Ishikawa (cell line): ENCODE measurements at regions not wholly inside any gene's neighbourhood (a gene's known extent, or its start where the extent isn't known, plus 50 kb on each side); places are given as distances from the start of the nearest gene placed in this dataset.

ENCODE experiments used
- CEBPB ChIP-seq: IDR thresholded peaks from 2 replicates; pipeline ENCODE4 v1.6.1; 2012
- CREB1 ChIP-seq: IDR thresholded peaks from 2 replicates; pipeline ENCODE4 v1.6.1; 2012; ENCODE audit warnings: low read depth
- NFIC ChIP-seq: IDR thresholded peaks from 2 replicates; pipeline ENCODE4 v1.6.1; 2012
- TAF1 ChIP-seq: IDR thresholded peaks from 2 replicates; pipeline ENCODE4 v1.6.1; 2012; ENCODE audit warnings: low read depth, mild to moderate bottlenecking
- TEAD4 ChIP-seq: IDR thresholded peaks from 2 replicates; pipeline ENCODE4 v1.6.1; 2012
- USF1 ChIP-seq: IDR thresholded peaks from 2 replicates; pipeline ENCODE4 v1.6.1; 2012

GRCh38 chr12:61758661-61759060 lies 501.5 kb upstream of the USP15 start:
- TF ChIP-seq USF1 (no peak), TAF1 (no peak), TEAD4 (no peak), NFIC (no peak), CEBPB (no peak), CREB1 (no peak)
